ENCODE measurements at regions not wholly inside any gene's neighbourhood (a gene's known extent, or its start where the extent isn't known, plus 50 kb on each side); places are given as distances from the start of the nearest gene placed in this dataset.

DNA sequence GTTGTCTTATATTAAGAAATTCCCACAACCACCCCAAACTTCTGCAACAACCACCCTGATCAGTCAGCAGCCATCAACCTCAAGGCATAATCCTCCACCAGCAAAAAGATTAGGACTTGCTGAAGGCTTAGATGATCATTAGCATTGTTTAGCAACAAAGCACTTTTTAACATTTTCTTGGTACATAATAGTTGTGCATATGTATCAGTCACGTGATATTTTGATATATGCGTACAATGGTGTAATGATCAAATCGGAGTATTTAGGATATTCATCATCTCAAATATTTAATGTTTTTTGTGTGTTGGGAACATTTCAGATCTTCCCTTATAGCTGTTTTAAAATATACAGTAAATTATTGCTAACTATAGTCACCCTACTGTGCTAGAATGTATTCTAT, 73.5 kb upstream of the API5 start:
- TF ChIP-seq, protein P1, sequence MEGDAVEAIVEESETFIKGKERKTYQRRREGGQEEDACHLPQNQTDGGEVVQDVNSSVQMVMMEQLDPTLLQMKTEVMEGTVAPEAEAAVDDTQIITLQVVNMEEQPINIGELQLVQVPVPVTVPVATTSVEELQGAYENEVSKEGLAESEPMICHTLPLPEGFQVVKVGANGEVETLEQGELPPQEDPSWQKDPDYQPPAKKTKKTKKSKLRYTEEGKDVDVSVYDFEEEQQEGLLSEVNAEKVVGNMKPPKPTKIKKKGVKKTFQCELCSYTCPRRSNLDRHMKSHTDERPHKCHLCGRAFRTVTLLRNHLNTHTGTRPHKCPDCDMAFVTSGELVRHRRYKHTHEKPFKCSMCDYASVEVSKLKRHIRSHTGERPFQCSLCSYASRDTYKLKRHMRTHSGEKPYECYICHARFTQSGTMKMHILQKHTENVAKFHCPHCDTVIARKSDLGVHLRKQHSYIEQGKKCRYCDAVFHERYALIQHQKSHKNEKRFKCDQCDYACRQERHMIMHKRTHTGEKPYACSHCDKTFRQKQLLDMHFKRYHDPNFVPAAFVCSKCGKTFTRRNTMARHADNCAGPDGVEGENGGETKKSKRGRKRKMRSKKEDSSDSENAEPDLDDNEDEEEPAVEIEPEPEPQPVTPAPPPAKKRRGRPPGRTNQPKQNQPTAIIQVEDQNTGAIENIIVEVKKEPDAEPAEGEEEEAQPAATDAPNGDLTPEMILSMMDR (IDR thresholded peaks at IDR 0.05; ENCODE audit: insufficient read depth, low read length), result no peak
- TF ChIP-seq, protein P2, sequence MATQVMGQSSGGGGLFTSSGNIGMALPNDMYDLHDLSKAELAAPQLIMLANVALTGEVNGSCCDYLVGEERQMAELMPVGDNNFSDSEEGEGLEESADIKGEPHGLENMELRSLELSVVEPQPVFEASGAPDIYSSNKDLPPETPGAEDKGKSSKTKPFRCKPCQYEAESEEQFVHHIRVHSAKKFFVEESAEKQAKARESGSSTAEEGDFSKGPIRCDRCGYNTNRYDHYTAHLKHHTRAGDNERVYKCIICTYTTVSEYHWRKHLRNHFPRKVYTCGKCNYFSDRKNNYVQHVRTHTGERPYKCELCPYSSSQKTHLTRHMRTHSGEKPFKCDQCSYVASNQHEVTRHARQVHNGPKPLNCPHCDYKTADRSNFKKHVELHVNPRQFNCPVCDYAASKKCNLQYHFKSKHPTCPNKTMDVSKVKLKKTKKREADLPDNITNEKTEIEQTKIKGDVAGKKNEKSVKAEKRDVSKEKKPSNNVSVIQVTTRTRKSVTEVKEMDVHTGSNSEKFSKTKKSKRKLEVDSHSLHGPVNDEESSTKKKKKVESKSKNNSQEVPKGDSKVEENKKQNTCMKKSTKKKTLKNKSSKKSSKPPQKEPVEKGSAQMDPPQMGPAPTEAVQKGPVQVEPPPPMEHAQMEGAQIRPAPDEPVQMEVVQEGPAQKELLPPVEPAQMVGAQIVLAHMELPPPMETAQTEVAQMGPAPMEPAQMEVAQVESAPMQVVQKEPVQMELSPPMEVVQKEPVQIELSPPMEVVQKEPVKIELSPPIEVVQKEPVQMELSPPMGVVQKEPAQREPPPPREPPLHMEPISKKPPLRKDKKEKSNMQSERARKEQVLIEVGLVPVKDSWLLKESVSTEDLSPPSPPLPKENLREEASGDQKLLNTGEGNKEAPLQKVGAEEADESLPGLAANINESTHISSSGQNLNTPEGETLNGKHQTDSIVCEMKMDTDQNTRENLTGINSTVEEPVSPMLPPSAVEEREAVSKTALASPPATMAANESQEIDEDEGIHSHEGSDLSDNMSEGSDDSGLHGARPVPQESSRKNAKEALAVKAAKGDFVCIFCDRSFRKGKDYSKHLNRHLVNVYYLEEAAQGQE (IDR thresholded peaks at IDR 0.05; ENCODE audit: insufficient replicate concordance, low read depth), result no peak
- TF ChIP-seq POLR2AphosphoS5 (IDR thresholded peaks at IDR 0.05; ENCODE audit: low read depth) (no peak), SPI1 (IDR thresholded peaks at IDR 0.05; ENCODE audit: borderline replicate concordance, low read depth) (no peak), GABPA (IDR thresholded peaks at IDR 0.05; ENCODE audit: low read depth) (no peak)
